T-cell (primary cell): ENCODE measurements at regions not wholly inside any gene's neighbourhood (a gene's known extent, or its start where the extent isn't known, plus 50 kb on each side); places are given as distances from the start of the nearest gene placed in this dataset.

ENCODE experiments used
- ATAC-seq, 4 experiments: fragments of 200-7000 bp in 3 of 4; fragments of 150-1000 bp in 1 of 4; cut with Tn5 transposase; replicated peaks in 1 of 4; 1 replicate in 3 of 4; 2 replicates in 1 of 4; pipeline ENCODE4 v1.10.0; 2021; ENCODE audit warnings: moderate library complexity in 3 of 4, mild to moderate bottlenecking in 2 of 4, moderate number of reproducible peaks in 1 of 4
- CTCF ChIA-PET, 2 donors: fragments of 300-600 bp; sonication (Branson Sonifier 250); formaldehyde crosslinking; loops; one replicate each; lab custom pipeline; 2022; ENCODE audit warnings: antibody characterized with exemption in 2 of 2; lab: Charles Lee
- POLR2A ChIA-PET, 2 donors: fragments of 300-600 bp; sonication (Branson Sonifier 250); formaldehyde crosslinking; loops; one replicate each; lab custom pipeline; 2022; ENCODE audit warnings: antibody characterized with exemption in 2 of 2; lab: Charles Lee
- DNase-seq, 35 experiments: peaks; one replicate each; pipeline versions ENCODE4 v3.0.0 to v3.0.0-alpha.2; 2013 to 2023
- H3K27ac ChIP-seq: one replicate; pipeline ENCODE4 v1.5.1; 2013; ENCODE audit warnings: low read length
- H3K27me3 ChIP-seq, 2 experiments: replicated peaks in 1 of 2; 1 replicate in 1 of 2; 2 replicates in 1 of 2; pipeline versions ENCODE4 v1.6.1 to v1.7.0; 2013; ENCODE audit warnings: low read length in 1 of 2, mixed read lengths in 1 of 2; ENCODE audit not compliant: control insufficient read depth in 2 of 2, insufficient read depth in 2 of 2; ENCODE audit errors: extremely low read depth in 1 of 2
- H3K36me3 ChIP-seq, 2 donors: 1 replicate in 1 of 2; 2 replicates in 1 of 2; pipeline versions ENCODE4 v1.6.1 to v1.7.0; 2013; ENCODE audit warnings: low read length in 1 of 2; ENCODE audit not compliant: control insufficient read depth in 2 of 2, insufficient read depth in 1 of 2; ENCODE audit errors: extremely low read depth in 1 of 2
- H3K4me1 ChIP-seq, 2 experiments: 1 replicate in 1 of 2; 2 replicates in 1 of 2; pipeline versions ENCODE4 v1.6.1 to v1.7.0; 2013; ENCODE audit warnings: low read length in 2 of 2, mixed read lengths in 1 of 2; ENCODE audit not compliant: insufficient read depth in 2 of 2, control insufficient read depth in 1 of 2; ENCODE audit errors: extremely low read depth in 1 of 2
- H3K4me3 ChIP-seq, 2 donors: 1 replicate in 1 of 2; 2 replicates in 1 of 2; pipeline versions ENCODE4 v1.5.1 to v1.7.0; 2013; ENCODE audit warnings: mild to moderate bottlenecking in 2 of 2, low read length in 1 of 2, moderate library complexity in 1 of 2; ENCODE audit not compliant: control insufficient read depth in 1 of 2; ENCODE audit errors: extremely low read depth in 1 of 2
- H3K9me3 ChIP-seq: 2 replicates; pipeline ENCODE4 v1.7.0; 2013
- H3K27ac Mint-ChIP-seq, 2 donors: one replicate each; pipeline ENCODE4 v1.8.0; 2020 to 2021; ENCODE audit warnings: mild to moderate bottlenecking in 2 of 2, mixed read lengths in 2 of 2
- H3K27me3 Mint-ChIP-seq, 2 donors: one replicate each; pipeline ENCODE4 v1.8.0; 2021 to 2022; ENCODE audit warnings: mixed read lengths in 2 of 2
- H3K36me3 Mint-ChIP-seq: one replicate; pipeline ENCODE4 v1.8.0; 2021; ENCODE audit warnings: mixed read lengths
- H3K4me1 Mint-ChIP-seq, 3 donors: one replicate each; pipeline ENCODE4 v1.8.0; 2020 to 2022; ENCODE audit warnings: mixed read lengths in 3 of 3, mild to moderate bottlenecking in 1 of 3
- H3K4me3 Mint-ChIP-seq, 3 donors: one replicate each; pipeline ENCODE4 v1.8.0; 2020 to 2022; ENCODE audit warnings: mild to moderate bottlenecking in 3 of 3, mixed read lengths in 3 of 3, moderate library complexity in 3 of 3
- H3K9me3 Mint-ChIP-seq, 3 donors: one replicate each; pipeline ENCODE4 v1.8.0; 2020 to 2022; ENCODE audit warnings: mixed read lengths in 3 of 3
- WGBS: methylation state at CpG from one replicate; pipeline ENCODE4 v1.1.5; 2013; ENCODE audit warnings: missing lambda C conversion rate; ENCODE audit not compliant: insufficient coverage; 5-methylcytosine and 5-hydroxymethylcytosine counted together

DNA sequence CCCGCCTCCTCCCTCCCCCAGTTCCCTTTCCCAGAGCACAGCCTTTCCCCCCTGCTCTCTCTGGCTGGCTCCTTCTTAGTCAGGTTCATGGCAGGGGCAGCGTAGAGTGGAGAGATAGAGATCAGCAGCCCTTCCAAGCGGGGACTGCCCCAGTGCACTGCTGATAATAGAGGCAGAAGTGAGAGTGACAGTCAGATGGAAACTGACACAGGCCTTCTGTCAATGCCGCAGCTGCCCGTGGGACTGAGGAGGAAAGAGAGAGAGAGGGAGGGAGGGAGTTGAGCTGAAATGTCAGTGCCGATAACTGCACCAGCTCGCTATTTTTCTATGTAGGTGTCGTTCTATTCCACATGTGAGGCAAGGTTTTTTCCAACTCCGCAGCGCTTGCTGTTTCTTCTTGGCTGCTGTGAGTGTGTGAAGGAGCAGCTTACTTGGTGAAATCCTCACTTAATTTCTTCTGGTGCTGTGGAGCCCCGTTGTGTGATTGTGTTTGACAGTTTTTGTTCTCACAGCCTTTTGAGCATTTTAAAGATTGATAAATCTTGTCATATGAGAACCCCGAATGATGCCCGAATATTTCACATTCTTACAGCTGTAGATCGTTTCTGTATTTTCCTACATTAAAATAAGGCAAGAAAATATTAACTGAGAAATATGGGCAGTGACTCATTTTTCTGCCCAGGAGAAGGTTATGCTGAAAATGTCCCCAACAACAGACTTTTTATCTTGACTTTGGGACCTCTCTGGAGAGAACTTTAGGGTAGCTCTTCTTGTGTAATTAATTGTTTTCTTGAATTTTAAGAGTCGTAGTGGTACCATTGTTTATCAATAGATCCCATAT, 386.4 kb upstream of the MMS22L start:
- no peaks in the 10 kb centered on the region for H3K9me3 Mint-ChIP-seq
- WGBS: 6% methylated on average over 9 of the region's 15 CpGs
- no peaks in the 10 kb centered on the region for H3K27me3 ChIP-seq
- ATAC-seq: no peak
- no peak overlapping the region for H3K27ac ChIP-seq
- H3K4me1 ChIP-seq: no peaks in the 10 kb centered on the region
- no peak overlapping the region for H3K27ac Mint-ChIP-seq
- ChIA-PET CTCF (no interaction called here), POLR2A (no interaction called here)
- no peak overlapping the region for H3K4me3 ChIP-seq
- H3K9me3 ChIP-seq: no peaks in the 10 kb centered on the region
- no peaks in the 10 kb centered on the region for H3K27me3 Mint-ChIP-seq
- no peak overlapping the region for H3K4me3 Mint-ChIP-seq
- no peaks in the 10 kb centered on the region for H3K4me1 Mint-ChIP-seq
- DNase-seq: no peak
- no peaks in the 10 kb centered on the region for H3K36me3 ChIP-seq
- H3K36me3 Mint-ChIP-seq: no peaks in the 10 kb centered on the region

DNA sequence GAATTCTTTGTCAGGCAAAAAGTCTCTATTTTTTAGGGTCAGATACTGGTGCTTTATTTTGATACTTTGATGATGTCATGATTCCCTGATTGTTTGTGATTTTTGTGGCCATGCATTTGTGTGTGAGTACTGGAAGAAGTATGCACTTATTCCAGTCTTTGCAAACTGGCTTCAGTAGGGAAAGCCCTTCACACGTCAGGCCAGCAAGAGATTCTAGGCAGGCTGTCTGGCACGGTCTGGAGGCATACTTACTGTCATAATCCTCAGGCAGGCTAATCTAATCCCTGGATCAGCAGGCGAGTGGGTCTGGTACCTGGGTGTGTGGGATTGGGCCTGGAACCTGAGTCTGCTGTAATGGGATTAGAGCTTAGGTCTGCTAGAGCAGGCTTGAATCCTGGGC, 391.8 kb upstream of the MMS22L start:
- POLR2A ChIA-PET: no interaction called here

DNA sequence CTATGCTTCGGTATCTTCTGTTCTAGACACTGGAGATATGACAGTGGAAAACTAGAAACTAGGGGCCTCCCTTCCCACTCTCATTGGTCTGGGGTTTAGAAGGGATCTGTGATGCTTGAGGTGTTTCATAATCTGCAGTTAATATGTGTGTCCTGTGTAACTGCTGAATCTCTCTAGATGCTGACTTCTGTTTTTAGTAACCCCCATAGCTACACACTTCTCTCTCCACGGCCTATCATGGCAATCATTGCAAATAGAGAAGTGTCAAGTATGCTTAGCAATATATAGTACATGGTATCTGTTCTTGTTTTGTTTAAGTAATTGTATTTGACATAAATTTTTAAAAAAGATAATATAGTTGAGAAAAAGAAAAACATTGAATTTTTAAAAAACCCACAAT, 394.6 kb upstream of the MMS22L start:
- DNase-seq (no peak), ATAC-seq (no peak)
- no peaks in the 10 kb centered on the region for H3K27me3 ChIP-seq
- Mint-ChIP-seq H3K27ac (no peak overlapping the region), H3K36me3 (no peaks in the 10 kb centered on the region), H3K27me3 (no peaks in the 10 kb centered on the region), H3K4me3 (no peak overlapping the region), H3K4me1 (no peaks in the 10 kb centered on the region), H3K9me3 (peaks cover 0 to 5% (median under 1%) of the 10 kb centered on the region in 3 donors)
- H3K4me3 ChIP-seq: no peak overlapping the region
- H3K4me1 ChIP-seq: no peaks in the 10 kb centered on the region
- ChIA-PET CTCF (no interaction called here), POLR2A (interaction anchor here in 1 of 2 donors (0.5 kb wide), 1 partner anchor 795 kb away, joined by 3 read pairs; no protein-coding TSS in a partner anchor)
- no peaks in the 10 kb centered on the region for H3K36me3 ChIP-seq
- no CpG with 5 or more reads among the region's 2 CpGs for WGBS
- H3K9me3 ChIP-seq: no peaks in the 10 kb centered on the region
- no peak overlapping the region for H3K27ac ChIP-seq

More for the DNA sequence above, 391.8 kb upstream of the MMS22L start:
- DNase-seq: no peak
- no peaks in the 10 kb centered on the region for H3K27me3 ChIP-seq
- no peaks in the 10 kb centered on the region for H3K9me3 ChIP-seq
- H3K27ac ChIP-seq: no peak overlapping the region
- no peaks in the 10 kb centered on the region for H3K4me1 ChIP-seq
- Mint-ChIP-seq H3K9me3 (peaks cover 0 to 5% (median 0%) of the 10 kb centered on the region in 3 donors), H3K27me3 (no peaks in the 10 kb centered on the region), H3K4me3 (no peak overlapping the region), H3K27ac (no peak overlapping the region), H3K4me1 (no peaks in the 10 kb centered on the region), H3K36me3 (no peaks in the 10 kb centered on the region)
- CTCF ChIA-PET: no interaction called here
- H3K36me3 ChIP-seq: no peaks in the 10 kb centered on the region
- 100% methylated on average over 1 of the region's 3 CpGs for WGBS
- no peak overlapping the region for H3K4me3 ChIP-seq
- no peak for ATAC-seq

DNA sequence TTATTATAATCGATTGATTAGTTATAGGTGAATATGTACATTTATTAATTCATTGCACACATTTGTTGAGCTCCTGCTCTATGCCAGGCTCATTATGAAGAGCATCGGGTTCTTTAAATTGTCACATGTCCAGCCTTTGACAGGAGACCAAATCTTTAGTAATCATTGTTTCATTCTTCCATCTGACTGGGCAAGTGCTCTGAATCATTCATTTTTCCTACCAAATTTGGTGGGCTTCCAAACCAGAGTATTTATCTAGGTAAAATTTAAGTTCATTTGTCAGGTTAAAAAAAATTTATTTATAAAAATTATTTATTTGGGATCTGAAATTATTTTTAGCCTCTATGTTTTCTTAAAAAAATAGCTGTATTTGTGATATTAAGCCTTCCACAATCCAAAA, 404.9 kb upstream of the MMS22L start:
- POLR2A ChIA-PET: interaction anchor here in 1 of 2 donors (0.7 kb wide), 1 partner anchor 19 kb away, joined by 4 read pairs; no protein-coding TSS in a partner anchor
- Mint-ChIP-seq H3K9me3 (peaks cover 0 to 1% (median 0%) of the 10 kb centered on the region in 3 donors), H3K4me1 (no peaks in the 10 kb centered on the region), H3K36me3 (no peaks in the 10 kb centered on the region), H3K27me3 (no peaks in the 10 kb centered on the region), H3K27ac (no peak overlapping the region), H3K4me3 (no peak overlapping the region)
- ATAC-seq: no peak
- CTCF ChIA-PET: no interaction called here
- Histone ChIP-seq H3K36me3 (no peaks in the 10 kb centered on the region), H3K27me3 (no peaks in the 10 kb centered on the region), H3K4me3 (no peak overlapping the region), H3K27ac (no peak overlapping the region), H3K9me3 (no peaks in the 10 kb centered on the region), H3K4me1 (no peaks in the 10 kb centered on the region)
- DNase-seq: no peak
- WGBS: no CpG with 5 or more reads among the region's 2 CpGs

DNA sequence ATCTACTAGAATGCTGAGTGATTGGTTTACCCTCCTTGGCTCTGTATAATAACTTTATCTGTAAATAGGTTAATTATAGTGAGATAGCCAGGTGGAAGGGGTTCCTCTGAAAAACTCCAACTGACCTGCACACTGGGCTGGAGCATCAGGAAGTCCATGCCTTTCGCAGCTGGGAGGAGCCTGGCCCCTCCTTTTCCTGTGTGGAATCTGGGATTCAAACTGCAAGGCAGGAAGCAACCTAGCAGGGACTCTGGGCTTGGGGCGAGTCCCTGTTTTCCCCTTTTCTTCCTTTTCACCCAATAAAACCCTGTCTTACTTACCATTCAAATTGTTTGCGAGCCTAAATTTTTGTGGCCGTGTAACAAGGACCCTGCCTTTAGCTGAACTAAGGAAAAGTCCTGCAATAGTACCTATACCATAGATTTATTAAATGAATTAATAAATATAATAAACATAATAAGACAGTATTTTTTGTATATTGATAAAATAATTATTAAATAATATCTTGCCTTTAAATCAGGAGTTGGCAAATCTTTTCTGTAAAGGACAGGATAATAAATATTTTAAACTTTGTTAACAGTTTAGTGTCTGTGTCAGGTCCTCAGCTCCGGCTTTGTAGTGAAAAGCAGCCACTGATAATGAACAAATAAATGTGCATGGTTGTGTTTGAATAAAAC, 406.2 kb upstream of the MMS22L start:
- ATAC-seq (no peak), DNase-seq (no peak)
- CTCF ChIA-PET: no interaction called here
- no peak overlapping the region for H3K4me3 ChIP-seq
- H3K4me3 Mint-ChIP-seq: no peak overlapping the region
- H3K27ac Mint-ChIP-seq: no peak overlapping the region
- H3K36me3 ChIP-seq: no peaks in the 10 kb centered on the region
- no peaks in the 10 kb centered on the region for H3K9me3 ChIP-seq
- no peaks in the 10 kb centered on the region for H3K36me3 Mint-ChIP-seq
- H3K4me1 Mint-ChIP-seq: no peaks in the 10 kb centered on the region
- H3K27me3 Mint-ChIP-seq: no peaks in the 10 kb centered on the region
- no peaks in the 10 kb centered on the region for H3K27me3 ChIP-seq
- no peaks in the 10 kb centered on the region for H3K9me3 Mint-ChIP-seq
- POLR2A ChIA-PET: no interaction called here
- WGBS: 94% methylated on average over 3 of the region's 5 CpGs
- no peaks in the 10 kb centered on the region for H3K4me1 ChIP-seq
- H3K27ac ChIP-seq: no peak overlapping the region

DNA sequence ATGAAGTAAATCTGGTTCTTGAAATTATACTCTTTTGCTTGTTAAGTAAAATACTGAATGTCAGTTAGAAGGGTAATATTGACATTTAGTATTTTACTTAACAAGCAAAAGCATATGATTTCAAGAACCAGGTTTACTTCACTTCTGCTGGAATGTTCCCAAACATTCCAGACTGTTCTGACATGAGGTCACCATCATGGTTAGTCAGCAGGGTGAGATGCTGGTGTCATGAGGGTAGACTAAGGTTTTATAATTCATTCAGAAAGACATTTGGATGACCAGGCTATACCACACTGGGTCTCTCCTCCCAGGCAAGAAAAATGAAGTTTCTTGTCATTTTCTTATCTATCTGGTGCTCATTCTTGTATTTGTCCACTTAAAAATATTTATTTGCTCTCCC, 414.4 kb upstream of the MMS22L start:
- ATAC-seq: no peak
- Mint-ChIP-seq H3K9me3 (no peaks in the 10 kb centered on the region), H3K4me1 (no peaks in the 10 kb centered on the region), H3K36me3 (no peaks in the 10 kb centered on the region), H3K27me3 (no peaks in the 10 kb centered on the region), H3K4me3 (no peak overlapping the region), H3K27ac (no peak overlapping the region)
- ChIA-PET CTCF (interaction anchor here (0.5 to 0.6 kb wide), 2 partner anchors 125 to 1043 kb away, joined by 3 read pairs; no protein-coding TSS in a partner anchor), POLR2A (no interaction called here)
- H3K27ac ChIP-seq: no peak overlapping the region
- no peaks in the 10 kb centered on the region for H3K4me1 ChIP-seq
- no peak for DNase-seq
- H3K36me3 ChIP-seq: no peaks in the 10 kb centered on the region
- H3K27me3 ChIP-seq: no peaks in the 10 kb centered on the region
- H3K4me3 ChIP-seq: no peak overlapping the region
- H3K9me3 ChIP-seq: no peaks in the 10 kb centered on the region
